ENCODE measurements at regions not wholly inside any gene's neighbourhood (a gene's known extent, or its start where the extent isn't known, plus 50 kb on each side); places are given as distances from the start of the nearest gene placed in this dataset.

DNA sequence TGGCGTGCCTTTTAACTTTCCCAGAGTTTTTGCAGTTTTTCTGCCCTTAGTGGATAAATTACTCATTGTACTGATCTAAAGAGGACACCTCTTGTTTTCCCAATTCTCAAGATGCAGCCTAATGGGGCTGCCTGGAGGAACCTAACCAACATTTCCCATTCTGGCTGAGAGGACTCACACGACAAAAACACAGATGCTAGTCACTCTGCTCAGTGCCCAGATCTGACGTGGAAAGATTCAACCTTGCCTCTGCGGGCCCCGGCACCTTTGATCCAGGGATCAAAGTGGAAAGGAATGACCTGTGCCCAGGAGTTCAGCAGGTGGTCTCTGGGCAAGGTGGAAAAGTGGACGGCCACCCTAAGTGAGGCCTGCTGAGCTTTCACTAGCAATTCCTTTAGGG is 162.4 kb upstream of the FMN2 start:
- Mint-ChIP-seq H3K4me3 (no peak overlapping the region), H3K4me1 (peaks cover 17% of the 10 kb centered on the region), H3K27me3 (ENCODE audit: insufficient read depth, low read depth) (peaks cover 4% of the 10 kb centered on the region), H3K9me3 (peaks cover 11% of the 10 kb centered on the region), H3K36me3 (no peaks in the 10 kb centered on the region), H3K27ac (peak overlapping the region; percentile 94)
- Histone ChIP-seq H3K9ac (no peak overlapping the region), H3K4me1 (peaks cover 7% of the 10 kb centered on the region), H3K27ac (no peak overlapping the region), H3K4me2 (no peak overlapping the region), H3F3A (ENCODE audit: low read depth) (peaks cover 5% of the 10 kb centered on the region), H4K20me1 (ENCODE audit: low read depth) (no peaks in the 10 kb centered on the region), H3K79me2 (ENCODE audit: low read depth) (no peaks in the 10 kb centered on the region), H2AFZ (replicated peaks) (peak overlapping the region; percentile 2), H3K9me3 (ENCODE audit: low read depth) (no peaks in the 10 kb centered on the region), H3K4me3 (no peak overlapping the region), H3K36me3 (no peaks in the 10 kb centered on the region), H3K27me3 (no peaks in the 10 kb centered on the region)
- DNase-seq (ENCODE audit: low spot score): no peak
- TF ChIP-seq, protein P1, sequence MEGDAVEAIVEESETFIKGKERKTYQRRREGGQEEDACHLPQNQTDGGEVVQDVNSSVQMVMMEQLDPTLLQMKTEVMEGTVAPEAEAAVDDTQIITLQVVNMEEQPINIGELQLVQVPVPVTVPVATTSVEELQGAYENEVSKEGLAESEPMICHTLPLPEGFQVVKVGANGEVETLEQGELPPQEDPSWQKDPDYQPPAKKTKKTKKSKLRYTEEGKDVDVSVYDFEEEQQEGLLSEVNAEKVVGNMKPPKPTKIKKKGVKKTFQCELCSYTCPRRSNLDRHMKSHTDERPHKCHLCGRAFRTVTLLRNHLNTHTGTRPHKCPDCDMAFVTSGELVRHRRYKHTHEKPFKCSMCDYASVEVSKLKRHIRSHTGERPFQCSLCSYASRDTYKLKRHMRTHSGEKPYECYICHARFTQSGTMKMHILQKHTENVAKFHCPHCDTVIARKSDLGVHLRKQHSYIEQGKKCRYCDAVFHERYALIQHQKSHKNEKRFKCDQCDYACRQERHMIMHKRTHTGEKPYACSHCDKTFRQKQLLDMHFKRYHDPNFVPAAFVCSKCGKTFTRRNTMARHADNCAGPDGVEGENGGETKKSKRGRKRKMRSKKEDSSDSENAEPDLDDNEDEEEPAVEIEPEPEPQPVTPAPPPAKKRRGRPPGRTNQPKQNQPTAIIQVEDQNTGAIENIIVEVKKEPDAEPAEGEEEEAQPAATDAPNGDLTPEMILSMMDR (IDR thresholded peaks at IDR 0.05): no peak
- no peak for TF ChIP-seq EZH2phosphoT487 (IDR thresholded peaks at IDR 0.05)

DNA sequence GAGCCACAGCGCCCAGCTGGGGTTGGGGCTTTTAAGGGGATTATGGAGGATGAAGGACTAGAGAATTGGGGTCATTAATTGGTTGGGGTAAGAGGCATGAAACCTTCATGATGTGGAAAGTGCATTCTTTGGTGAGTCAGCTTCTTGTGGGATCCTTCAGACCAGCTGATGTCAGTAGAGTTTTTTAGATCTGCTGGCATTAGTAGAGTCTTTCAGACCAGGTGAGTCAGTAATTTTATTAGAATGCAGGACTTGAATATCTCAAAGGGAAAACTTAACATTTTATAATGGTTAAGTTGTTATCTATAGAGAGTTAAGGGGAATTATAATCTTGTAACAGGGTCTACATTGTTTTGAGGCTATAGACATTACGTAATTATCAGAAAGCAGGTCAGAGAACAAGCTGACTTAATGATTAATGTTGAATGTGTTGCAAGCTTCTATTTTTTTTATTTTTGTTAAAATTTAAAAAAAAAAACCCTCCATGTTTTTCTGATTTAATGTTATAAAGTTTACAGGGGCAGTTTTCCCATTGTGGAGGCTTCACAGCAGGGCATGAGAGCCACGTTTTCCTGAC is 160.9 kb upstream of the FMN2 start:
- TF ChIP-seq, protein P1 (IDR thresholded peaks at IDR 0.05): no peak
- TF ChIP-seq EZH2 (IDR thresholded peaks at IDR 0.05) (no peak), EZH2phosphoT487 (IDR thresholded peaks at IDR 0.05) (no peak)
- H3K36me3 ChIP-seq: no peaks in the 10 kb centered on the region
- H2AFZ ChIP-seq (replicated peaks): no peak overlapping the region
- H3K79me2 ChIP-seq (ENCODE audit: low read depth): no peaks in the 10 kb centered on the region
- H3K4me1 ChIP-seq: peaks cover 7% of the 10 kb centered on the region
- H3K4me3 Mint-ChIP-seq: no peak overlapping the region
- no peak overlapping the region for H3K9ac ChIP-seq
- no peaks in the 10 kb centered on the region for H3K9me3 ChIP-seq (ENCODE audit: low read depth)
- no peak overlapping the region for H3K27ac Mint-ChIP-seq
- no peak overlapping the region for H3K27ac ChIP-seq
- H3F3A ChIP-seq (ENCODE audit: low read depth): peaks cover 5% of the 10 kb centered on the region
- no peak overlapping the region for H3K4me2 ChIP-seq
- DNase-seq (ENCODE audit: low spot score): no peak
- H3K27me3 ChIP-seq: no peaks in the 10 kb centered on the region
- peaks cover 4% of the 10 kb centered on the region for H3K27me3 Mint-ChIP-seq (ENCODE audit: insufficient read depth, low read depth)
- H3K4me1 Mint-ChIP-seq: peaks cover 17% of the 10 kb centered on the region
- H3K9me3 Mint-ChIP-seq: peaks cover 5% of the 10 kb centered on the region
- H3K4me3 ChIP-seq: no peak overlapping the region
- H3K36me3 Mint-ChIP-seq: no peaks in the 10 kb centered on the region
- H4K20me1 ChIP-seq (ENCODE audit: low read depth): no peaks in the 10 kb centered on the region

DNA sequence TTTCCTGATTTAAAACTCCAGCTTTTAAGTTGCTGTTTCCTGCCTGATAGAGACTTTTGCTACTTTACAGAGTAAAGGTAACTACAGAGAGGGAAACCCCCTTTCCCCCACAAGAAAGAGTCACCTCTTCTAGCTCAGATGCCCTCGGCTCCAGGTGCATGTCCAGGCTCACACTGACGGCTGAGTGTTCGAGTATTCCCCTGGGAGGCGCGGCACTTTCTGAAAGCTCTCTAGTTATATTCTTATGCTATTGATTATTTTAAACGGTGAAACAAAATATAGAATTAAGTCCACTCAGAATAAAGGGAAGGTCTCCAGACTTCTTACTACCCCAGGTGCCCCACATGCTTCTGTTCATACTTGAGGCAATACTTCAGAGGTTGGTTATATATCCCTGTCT is 160.3 kb upstream of the FMN2 start:
- H3K36me3 Mint-ChIP-seq: no peaks in the 10 kb centered on the region
- H3K9me3 ChIP-seq (ENCODE audit: low read depth): no peaks in the 10 kb centered on the region
- H3K4me1 ChIP-seq: peaks cover 7% of the 10 kb centered on the region
- H3K79me2 ChIP-seq (ENCODE audit: low read depth): no peaks in the 10 kb centered on the region
- H3K27ac Mint-ChIP-seq: no peak overlapping the region
- peaks cover 3% of the 10 kb centered on the region for H3K9me3 Mint-ChIP-seq
- H3K4me3 ChIP-seq: no peak overlapping the region
- H3K4me1 Mint-ChIP-seq: peaks cover 17% of the 10 kb centered on the region
- H3K27ac ChIP-seq: no peak overlapping the region
- no peak overlapping the region for H3K9ac ChIP-seq
- no peaks in the 10 kb centered on the region for H3K36me3 ChIP-seq
- no peaks in the 10 kb centered on the region for H4K20me1 ChIP-seq (ENCODE audit: low read depth)
- no peak overlapping the region for H2AFZ ChIP-seq (replicated peaks)
- H3F3A ChIP-seq (ENCODE audit: low read depth): peaks cover 5% of the 10 kb centered on the region
- no peak overlapping the region for H3K4me2 ChIP-seq
- no peak for DNase-seq (ENCODE audit: low spot score)
- no peak overlapping the region for H3K4me3 Mint-ChIP-seq
- TF ChIP-seq EZH2 (IDR thresholded peaks at IDR 0.05): no peak
- TF ChIP-seq, protein P1 (IDR thresholded peaks at IDR 0.05): no peak
- TF ChIP-seq EZH2phosphoT487 (IDR thresholded peaks at IDR 0.05): no peak
- H3K27me3 Mint-ChIP-seq (ENCODE audit: insufficient read depth, low read depth): peaks cover 4% of the 10 kb centered on the region
- no peaks in the 10 kb centered on the region for H3K27me3 ChIP-seq
